Karpas-422 (cell line): ENCODE measurements at regions not wholly inside any gene's neighbourhood (a gene's known extent, or its start where the extent isn't known, plus 50 kb on each side); places are given as distances from the start of the nearest gene placed in this dataset.
"Not testable (repeated sequence)": the region's sequence is repeated elsewhere in the genome, so short reads cannot be mapped to it uniquely, and the experiment has no call there.

ENCODE experiments used
- DNase-seq: peaks from one replicate; pipeline ENCODE4 v3.0.0-alpha.2; 2015
- H2AFZ ChIP-seq: fragments of 200-600 bp; sonication (generic); 2 replicates; pipeline ENCODE4 v1.6.1; 2014; ENCODE audit warnings: antibody characterized with exemption, low read length, mixed read lengths
- H3K27ac ChIP-seq: fragments of 200-600 bp; sonication (generic); 2 replicates; pipeline ENCODE4 v1.5.1; 2014; ENCODE audit warnings: mild to moderate bottlenecking, low read length, moderate library complexity
- H3K27me3 ChIP-seq: fragments of 200-600 bp; sonication (generic); 2 replicates; pipeline ENCODE4 v1.6.1; 2014; ENCODE audit warnings: low read length, mixed read lengths
- H3K36me3 ChIP-seq: fragments of 200-600 bp; sonication (generic); 2 replicates; pipeline ENCODE4 v1.6.1; 2014; ENCODE audit warnings: low read length, mixed read lengths; ENCODE audit not compliant: insufficient read depth
- H3K4me1 ChIP-seq: fragments of 200-600 bp; sonication (generic); 2 replicates; pipeline ENCODE4 v1.6.1; 2014; ENCODE audit warnings: mild to moderate bottlenecking, low read length, mixed read lengths
- H3K4me2 ChIP-seq: fragments of 200-600 bp; sonication (generic); 2 replicates; pipeline ENCODE4 v1.6.1; 2014; ENCODE audit warnings: low read length, low read depth, mild to moderate bottlenecking; ENCODE audit not compliant: poor library complexity, severe bottlenecking
- H3K4me3 ChIP-seq: fragments of 200-600 bp; sonication (generic); 2 replicates; pipeline ENCODE4 v1.5.1; 2014; ENCODE audit warnings: mild to moderate bottlenecking, antibody characterized with exemption, low read length, mixed read lengths
- H3K79me2 ChIP-seq: fragments of 200-600 bp; sonication (generic); 2 replicates; pipeline ENCODE4 v1.6.1; 2014; ENCODE audit warnings: mild to moderate bottlenecking, low read length, mixed read lengths
- H3K9ac ChIP-seq: fragments of 200-600 bp; sonication (generic); 2 replicates; pipeline ENCODE4 v1.6.0; 2014; ENCODE audit warnings: low read length
- H3K9me2 ChIP-seq: fragments of 200-600 bp; sonication (generic), shearing (Covaris generic); replicated peaks from 2 replicates; pipeline ENCODE4 v1.6.0; 2014; ENCODE audit warnings: mild to moderate bottlenecking, low read length, moderate library complexity; ENCODE audit not compliant: insufficient read depth
- H3K9me3 ChIP-seq: fragments of 300-700, 200-600 bp; sonication (generic); 2 replicates; pipeline ENCODE4 v1.6.1; 2014; ENCODE audit warnings: low read length, mixed read lengths
- H4K20me1 ChIP-seq: fragments of 200-600 bp; sonication (generic); 2 replicates; pipeline ENCODE4 v1.6.1; 2014; ENCODE audit warnings: mild to moderate bottlenecking, antibody characterized with exemption, low read length, low read depth; ENCODE audit not compliant: insufficient read depth

DNA sequence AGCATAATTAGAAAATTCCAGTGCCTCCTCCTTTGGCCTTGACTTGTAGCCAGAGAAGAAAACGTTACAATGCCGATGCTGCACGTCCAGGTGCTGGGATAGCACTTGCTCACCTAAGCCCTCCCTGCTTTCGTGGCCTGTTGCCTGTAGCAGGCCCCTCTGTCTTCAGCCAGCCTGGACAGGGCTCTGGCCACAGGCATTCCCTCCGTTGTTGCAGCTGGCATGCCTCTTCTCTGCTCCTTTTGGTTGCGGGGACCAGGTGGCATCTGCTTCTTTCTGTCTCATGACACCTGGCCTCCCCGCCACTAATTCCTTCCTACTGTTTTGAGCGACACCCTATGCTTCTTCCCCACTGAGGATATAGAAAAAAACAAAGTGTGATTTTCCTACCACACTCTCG lies 54.6 kb upstream of the MORC3 start:
- Histone ChIP-seq H3K27ac (no peak overlapping the region), H3K4me2 (no peak overlapping the region), H3K79me2 (no peaks in the 10 kb centered on the region), H3K4me1 (peaks cover 35% of the 10 kb centered on the region), H3K9me2 (no peaks in the 10 kb centered on the region), H3K9me3 (no peaks in the 10 kb centered on the region), H3K36me3 (no peaks in the 10 kb centered on the region), H3K27me3 (no peaks in the 10 kb centered on the region), H2AFZ (no peak overlapping the region), H3K4me3 (no peak overlapping the region), H3K9ac (no peak overlapping the region), H4K20me1 (no peaks in the 10 kb centered on the region)
- peak; percentile 23 for DNase-seq

DNA sequence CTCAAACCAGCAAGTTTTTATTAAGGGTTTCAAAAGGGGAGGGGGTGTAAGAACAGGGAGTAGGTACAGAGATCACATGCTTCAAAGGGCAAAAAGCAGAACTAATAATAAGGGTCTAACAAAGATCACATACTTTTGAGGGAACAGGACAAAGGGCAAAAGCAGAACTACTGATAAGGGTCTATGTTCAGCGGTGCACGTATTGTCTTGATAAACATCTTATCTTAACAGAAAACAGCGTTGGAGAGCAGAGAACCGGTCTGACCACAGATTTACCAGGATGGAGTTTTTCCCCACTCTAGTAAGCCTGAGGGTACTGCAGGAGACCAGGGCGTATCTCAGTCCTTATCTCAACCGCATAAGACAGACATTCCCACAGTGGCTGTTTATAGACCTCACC lies 52.2 kb upstream of the MORC3 start:
- not testable (repeated sequence) for H3K4me3 ChIP-seq, H3K9me3 ChIP-seq, H3K4me2 ChIP-seq, H3K36me3 ChIP-seq, DNase-seq, H3K9me2 ChIP-seq, H4K20me1 ChIP-seq, H3K27ac ChIP-seq, H3K79me2 ChIP-seq, H3K27me3 ChIP-seq, H3K9ac ChIP-seq, H2AFZ ChIP-seq
- H3K4me1 ChIP-seq = peaks cover 18% of the 10 kb centered on the region

DNA sequence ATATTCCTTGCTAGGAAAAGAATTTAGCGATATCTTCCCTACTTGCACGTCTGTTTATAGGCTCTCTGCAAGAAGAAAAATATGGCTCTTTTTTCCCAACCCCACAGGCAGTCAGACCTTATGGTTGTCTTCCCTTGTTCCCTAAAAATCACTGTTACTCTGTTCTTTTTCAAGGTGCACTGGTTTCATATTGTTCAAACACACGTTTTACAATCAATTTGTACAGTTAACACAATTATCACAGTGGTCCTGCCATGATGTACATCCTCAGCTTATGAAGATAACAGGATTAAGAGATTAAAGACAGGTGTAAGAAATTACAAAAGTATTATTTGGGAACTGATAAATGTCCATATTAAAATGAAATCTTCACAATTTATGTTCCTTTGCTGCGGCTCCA lies 51.7 kb upstream of the MORC3 start:
- H4K20me1 ChIP-seq, H3K9ac ChIP-seq, H3K9me3 ChIP-seq, DNase-seq, H3K9me2 ChIP-seq, H3K27me3 ChIP-seq, H3K4me2 ChIP-seq, H3K4me3 ChIP-seq, H3K36me3 ChIP-seq, H3K27ac ChIP-seq, H2AFZ ChIP-seq, H3K79me2 ChIP-seq: not testable (repeated sequence)
- H3K4me1 ChIP-seq = peaks cover 16% of the 10 kb centered on the region
